ENCODE measurements at regions not wholly inside any gene's neighbourhood (a gene's known extent, or its start where the extent isn't known, plus 50 kb on each side); places are given as distances from the start of the nearest gene placed in this dataset.

DNA sequence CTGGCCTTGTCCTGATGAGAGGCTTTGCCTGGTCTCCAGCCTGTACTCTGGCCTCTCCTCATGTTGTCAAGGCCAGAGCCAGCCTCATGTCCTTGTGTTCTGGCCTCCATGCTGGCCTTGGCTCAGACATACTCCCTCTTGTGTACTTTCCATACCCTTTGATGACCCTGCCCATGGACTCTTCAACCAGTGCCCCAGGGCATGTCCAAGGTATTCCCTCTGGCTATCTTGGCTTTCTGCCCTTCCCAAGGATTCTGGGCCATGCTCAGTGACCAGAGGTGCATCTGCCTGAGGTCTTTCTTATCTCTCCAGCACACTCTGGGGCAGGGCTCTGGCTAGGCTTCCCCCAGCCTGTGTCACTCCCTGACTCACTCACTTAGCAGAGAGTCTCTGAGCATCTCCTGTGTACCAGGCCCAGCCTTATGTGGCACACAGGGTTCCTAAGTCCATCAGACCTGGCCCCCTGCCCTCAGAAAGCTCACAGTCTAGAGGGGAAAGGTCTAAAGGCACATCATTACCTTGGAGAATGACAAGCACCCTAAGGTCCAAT is 141.4 kb upstream of the GRIK3 start:
- Histone ChIP-seq H3K27ac (ENCODE audit: low read depth) (no peak overlapping the region), H3K4me1 (ENCODE audit: insufficient read depth) (no peaks in the 10 kb centered on the region), H2AFZ (no peak overlapping the region), H3K79me2 (replicated peaks; ENCODE audit: insufficient read depth) (no peaks in the 10 kb centered on the region), H3F3A (replicated peaks; ENCODE audit: low read depth) (no peaks in the 10 kb centered on the region), H3K9me2 (ENCODE audit: insufficient read depth) (0 out of 2 replicates have a peak, but pooled peaks cover 4% of the 10 kb centered on the region), H3K36me3 (ENCODE audit: insufficient read depth) (no peaks in the 10 kb centered on the region), H3K4me2 (no peak overlapping the region), H3K4me3 (no peak overlapping the region), H4K20me1 (replicated peaks; ENCODE audit: insufficient read depth) (no peaks in the 10 kb centered on the region), H3K27me3 (ENCODE audit: insufficient read depth) (no peaks in the 10 kb centered on the region)
- Mint-ChIP-seq H3K27ac (no peak overlapping the region), H3K4me3 (no peak overlapping the region), H3K27me3 (ENCODE audit: insufficient read depth, low read depth, poor library complexity) (peaks cover 2% of the 10 kb centered on the region), H3K4me1 (peaks cover 18% of the 10 kb centered on the region), H3K9me3 (no peaks in the 10 kb centered on the region), H3K36me3 (ENCODE audit: low read depth) (no peaks in the 10 kb centered on the region)
- no peak for DNase-seq (ENCODE audit: low spot score)
- no peak for ATAC-seq
- TF ChIP-seq POLR2AphosphoS5 (IDR thresholded peaks at IDR 0.05; ENCODE audit: low read depth) (no peak), ZNF114 (CRISPR knock-in tag; IDR thresholded peaks at IDR 0.05) (no peak), STAT1 (IDR thresholded peaks at IDR 0.05; ENCODE audit: unreplicated experiment) (no peak), EZH2phosphoT487 (IDR thresholded peaks at IDR 0.05; ENCODE audit: unreplicated experiment) (no peak), NANOG (IDR thresholded peaks at IDR 0.05; ENCODE audit: borderline replicate concordance) (no peak), ZNF331 (CRISPR knock-in tag; IDR thresholded peaks at IDR 0.05; ENCODE audit: low read depth) (no peak), JUNB (IDR thresholded peaks at IDR 0.05; ENCODE audit: unreplicated experiment) (no peak), CREB1 (CRISPR knock-in tag; IDR thresholded peaks at IDR 0.05; ENCODE audit: low read depth) (no peak), EZH2 (IDR thresholded peaks at IDR 0.05; ENCODE audit: low read depth, unreplicated experiment) (no peak)
- TF ChIP-seq, protein P1, sequence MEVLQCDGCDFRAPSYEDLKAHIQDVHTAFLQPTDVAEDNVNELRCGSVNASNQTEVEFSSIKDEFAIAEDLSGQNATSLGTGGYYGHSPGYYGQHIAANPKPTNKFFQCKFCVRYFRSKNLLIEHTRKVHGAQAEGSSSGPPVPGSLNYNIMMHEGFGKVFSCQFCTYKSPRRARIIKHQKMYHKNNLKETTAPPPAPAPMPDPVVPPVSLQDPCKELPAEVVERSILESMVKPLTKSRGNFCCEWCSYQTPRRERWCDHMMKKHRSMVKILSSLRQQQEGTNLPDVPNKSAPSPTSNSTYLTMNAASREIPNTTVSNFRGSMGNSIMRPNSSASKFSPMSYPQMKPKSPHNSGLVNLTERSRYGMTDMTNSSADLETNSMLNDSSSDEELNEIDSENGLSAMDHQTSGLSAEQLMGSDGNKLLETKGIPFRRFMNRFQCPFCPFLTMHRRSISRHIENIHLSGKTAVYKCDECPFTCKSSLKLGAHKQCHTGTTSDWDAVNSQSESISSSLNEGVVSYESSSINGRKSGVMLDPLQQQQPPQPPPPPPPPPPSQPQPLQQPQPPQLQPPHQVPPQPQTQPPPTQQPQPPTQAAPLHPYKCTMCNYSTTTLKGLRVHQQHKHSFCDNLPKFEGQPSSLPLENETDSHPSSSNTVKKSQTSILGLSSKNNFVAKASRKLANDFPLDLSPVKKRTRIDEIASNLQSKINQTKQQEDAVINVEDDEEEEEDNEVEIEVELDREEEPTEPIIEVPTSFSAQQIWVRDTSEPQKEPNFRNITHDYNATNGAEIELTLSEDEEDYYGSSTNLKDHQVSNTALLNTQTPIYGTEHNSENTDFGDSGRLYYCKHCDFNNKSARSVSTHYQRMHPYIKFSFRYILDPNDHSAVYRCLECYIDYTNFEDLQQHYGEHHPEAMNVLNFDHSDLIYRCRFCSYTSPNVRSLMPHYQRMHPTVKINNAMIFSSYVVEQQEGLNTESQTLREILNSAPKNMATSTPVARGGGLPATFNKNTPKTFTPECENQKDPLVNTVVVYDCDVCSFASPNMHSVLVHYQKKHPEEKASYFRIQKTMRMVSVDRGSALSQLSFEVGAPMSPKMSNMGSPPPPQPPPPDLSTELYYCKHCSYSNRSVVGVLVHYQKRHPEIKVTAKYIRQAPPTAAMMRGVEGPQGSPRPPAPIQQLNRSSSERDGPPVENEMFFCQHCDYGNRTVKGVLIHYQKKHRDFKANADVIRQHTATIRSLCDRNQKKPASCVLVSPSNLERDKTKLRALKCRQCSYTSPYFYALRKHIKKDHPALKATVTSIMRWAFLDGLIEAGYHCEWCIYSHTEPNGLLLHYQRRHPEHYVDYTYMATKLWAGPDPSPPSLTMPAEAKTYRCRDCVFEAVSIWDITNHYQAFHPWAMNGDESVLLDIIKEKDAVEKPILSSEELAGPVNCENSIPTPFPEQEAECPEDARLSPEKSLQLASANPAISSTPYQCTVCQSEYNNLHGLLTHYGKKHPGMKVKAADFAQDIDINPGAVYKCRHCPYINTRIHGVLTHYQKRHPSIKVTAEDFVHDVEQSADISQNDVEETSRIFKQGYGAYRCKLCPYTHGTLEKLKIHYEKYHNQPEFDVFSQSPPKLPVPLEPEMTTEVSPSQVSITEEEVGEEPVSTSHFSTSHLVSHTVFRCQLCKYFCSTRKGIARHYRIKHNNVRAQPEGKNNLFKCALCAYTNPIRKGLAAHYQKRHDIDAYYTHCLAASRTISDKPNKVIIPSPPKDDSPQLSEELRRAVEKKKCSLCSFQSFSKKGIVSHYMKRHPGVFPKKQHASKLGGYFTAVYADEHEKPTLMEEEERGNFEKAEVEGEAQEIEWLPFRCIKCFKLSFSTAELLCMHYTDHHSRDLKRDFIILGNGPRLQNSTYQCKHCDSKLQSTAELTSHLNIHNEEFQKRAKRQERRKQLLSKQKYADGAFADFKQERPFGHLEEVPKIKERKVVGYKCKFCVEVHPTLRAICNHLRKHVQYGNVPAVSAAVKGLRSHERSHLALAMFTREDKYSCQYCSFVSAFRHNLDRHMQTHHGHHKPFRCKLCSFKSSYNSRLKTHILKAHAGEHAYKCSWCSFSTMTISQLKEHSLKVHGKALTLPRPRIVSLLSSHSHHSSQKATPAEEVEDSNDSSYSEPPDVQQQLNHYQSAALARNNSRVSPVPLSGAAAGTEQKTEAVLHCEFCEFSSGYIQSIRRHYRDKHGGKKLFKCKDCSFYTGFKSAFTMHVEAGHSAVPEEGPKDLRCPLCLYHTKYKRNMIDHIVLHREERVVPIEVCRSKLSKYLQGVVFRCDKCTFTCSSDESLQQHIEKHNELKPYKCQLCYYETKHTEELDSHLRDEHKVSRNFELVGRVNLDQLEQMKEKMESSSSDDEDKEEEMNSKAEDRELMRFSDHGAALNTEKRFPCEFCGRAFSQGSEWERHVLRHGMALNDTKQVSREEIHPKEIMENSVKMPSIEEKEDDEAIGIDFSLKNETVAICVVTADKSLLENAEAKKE (CRISPR knock-in tag; IDR thresholded peaks at IDR 0.05) = no peak
- TF ChIP-seq, protein P2, sequence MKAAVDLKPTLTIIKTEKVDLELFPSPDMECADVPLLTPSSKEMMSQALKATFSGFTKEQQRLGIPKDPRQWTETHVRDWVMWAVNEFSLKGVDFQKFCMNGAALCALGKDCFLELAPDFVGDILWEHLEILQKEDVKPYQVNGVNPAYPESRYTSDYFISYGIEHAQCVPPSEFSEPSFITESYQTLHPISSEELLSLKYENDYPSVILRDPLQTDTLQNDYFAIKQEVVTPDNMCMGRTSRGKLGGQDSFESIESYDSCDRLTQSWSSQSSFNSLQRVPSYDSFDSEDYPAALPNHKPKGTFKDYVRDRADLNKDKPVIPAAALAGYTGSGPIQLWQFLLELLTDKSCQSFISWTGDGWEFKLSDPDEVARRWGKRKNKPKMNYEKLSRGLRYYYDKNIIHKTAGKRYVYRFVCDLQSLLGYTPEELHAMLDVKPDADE (IDR thresholded peaks at IDR 0.05) = no peak
- TF ChIP-seq, protein P3, sequence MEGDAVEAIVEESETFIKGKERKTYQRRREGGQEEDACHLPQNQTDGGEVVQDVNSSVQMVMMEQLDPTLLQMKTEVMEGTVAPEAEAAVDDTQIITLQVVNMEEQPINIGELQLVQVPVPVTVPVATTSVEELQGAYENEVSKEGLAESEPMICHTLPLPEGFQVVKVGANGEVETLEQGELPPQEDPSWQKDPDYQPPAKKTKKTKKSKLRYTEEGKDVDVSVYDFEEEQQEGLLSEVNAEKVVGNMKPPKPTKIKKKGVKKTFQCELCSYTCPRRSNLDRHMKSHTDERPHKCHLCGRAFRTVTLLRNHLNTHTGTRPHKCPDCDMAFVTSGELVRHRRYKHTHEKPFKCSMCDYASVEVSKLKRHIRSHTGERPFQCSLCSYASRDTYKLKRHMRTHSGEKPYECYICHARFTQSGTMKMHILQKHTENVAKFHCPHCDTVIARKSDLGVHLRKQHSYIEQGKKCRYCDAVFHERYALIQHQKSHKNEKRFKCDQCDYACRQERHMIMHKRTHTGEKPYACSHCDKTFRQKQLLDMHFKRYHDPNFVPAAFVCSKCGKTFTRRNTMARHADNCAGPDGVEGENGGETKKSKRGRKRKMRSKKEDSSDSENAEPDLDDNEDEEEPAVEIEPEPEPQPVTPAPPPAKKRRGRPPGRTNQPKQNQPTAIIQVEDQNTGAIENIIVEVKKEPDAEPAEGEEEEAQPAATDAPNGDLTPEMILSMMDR (conservative IDR thresholded peaks at IDR 0.05; ENCODE audit: low read depth in 2 of 2) = no peak
- TF ChIP-seq, protein P4, sequence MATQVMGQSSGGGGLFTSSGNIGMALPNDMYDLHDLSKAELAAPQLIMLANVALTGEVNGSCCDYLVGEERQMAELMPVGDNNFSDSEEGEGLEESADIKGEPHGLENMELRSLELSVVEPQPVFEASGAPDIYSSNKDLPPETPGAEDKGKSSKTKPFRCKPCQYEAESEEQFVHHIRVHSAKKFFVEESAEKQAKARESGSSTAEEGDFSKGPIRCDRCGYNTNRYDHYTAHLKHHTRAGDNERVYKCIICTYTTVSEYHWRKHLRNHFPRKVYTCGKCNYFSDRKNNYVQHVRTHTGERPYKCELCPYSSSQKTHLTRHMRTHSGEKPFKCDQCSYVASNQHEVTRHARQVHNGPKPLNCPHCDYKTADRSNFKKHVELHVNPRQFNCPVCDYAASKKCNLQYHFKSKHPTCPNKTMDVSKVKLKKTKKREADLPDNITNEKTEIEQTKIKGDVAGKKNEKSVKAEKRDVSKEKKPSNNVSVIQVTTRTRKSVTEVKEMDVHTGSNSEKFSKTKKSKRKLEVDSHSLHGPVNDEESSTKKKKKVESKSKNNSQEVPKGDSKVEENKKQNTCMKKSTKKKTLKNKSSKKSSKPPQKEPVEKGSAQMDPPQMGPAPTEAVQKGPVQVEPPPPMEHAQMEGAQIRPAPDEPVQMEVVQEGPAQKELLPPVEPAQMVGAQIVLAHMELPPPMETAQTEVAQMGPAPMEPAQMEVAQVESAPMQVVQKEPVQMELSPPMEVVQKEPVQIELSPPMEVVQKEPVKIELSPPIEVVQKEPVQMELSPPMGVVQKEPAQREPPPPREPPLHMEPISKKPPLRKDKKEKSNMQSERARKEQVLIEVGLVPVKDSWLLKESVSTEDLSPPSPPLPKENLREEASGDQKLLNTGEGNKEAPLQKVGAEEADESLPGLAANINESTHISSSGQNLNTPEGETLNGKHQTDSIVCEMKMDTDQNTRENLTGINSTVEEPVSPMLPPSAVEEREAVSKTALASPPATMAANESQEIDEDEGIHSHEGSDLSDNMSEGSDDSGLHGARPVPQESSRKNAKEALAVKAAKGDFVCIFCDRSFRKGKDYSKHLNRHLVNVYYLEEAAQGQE (IDR thresholded peaks at IDR 0.05; ENCODE audit: unreplicated experiment) = no peak
